Adrenal gland (tissue), 9 donors: ENCODE measurements at regions not wholly inside any gene's neighbourhood (a gene's known extent, or its start where the extent isn't known, plus 50 kb on each side); places are given as distances from the start of the nearest gene placed in this dataset.

ENCODE experiments used
- DNase-seq, 7 donors: peaks; one replicate each; pipeline ENCODE4 v3.0.0-alpha.2; 2019 to 2020
- H3K27ac ChIP-seq, 5 donors: fragments of 200-600 bp; sonication (generic) in 4 of 5; 1 replicate in 3 of 5; 2 replicates in 2 of 5; pipeline versions ENCODE4 v1.5.1 to v1.8.0; 2016 to 2020; ENCODE audit warnings: mild to moderate bottlenecking in 1 of 5
- H3K27me3 ChIP-seq: fragments of 200-600 bp; 2 replicates; pipeline ENCODE4 v1.8.0; 2021
- H3K36me3 ChIP-seq, 2 donors: fragments of 200-600 bp; replicated peaks in 1 of 2; 1 replicate in 1 of 2; 2 replicates in 1 of 2; pipeline versions ENCODE4 v1.5.1 to v1.8.0; 2018 to 2022
- H3K4me1 ChIP-seq, 2 donors: fragments of 200-600 bp; replicated peaks in 1 of 2; 1 replicate in 1 of 2; 2 replicates in 1 of 2; pipeline versions ENCODE4 v1.5.1 to v1.8.0; 2018 to 2021
- H3K4me3 ChIP-seq, 4 donors: fragments of 200-600 bp; sonication (generic) in 3 of 4; one replicate each; pipeline ENCODE4 v1.5.1; 2016 to 2018
- H3K9me3 ChIP-seq, 3 donors: fragments of 200-600 bp; sonication (generic) in 1 of 3; replicated peaks in 1 of 3; 1 replicate in 2 of 3; 2 replicates in 1 of 3; pipeline versions ENCODE4 v1.5.1 to v1.8.0; 2016 to 2021
- POLR2A ChIP-seq, 2 donors: fragments of 450-650 bp; IDR thresholded peaks; one replicate each; pipeline ENCODE4 v1.6.1; 2017; ENCODE audit warnings: antibody characterized with exemption in 2 of 2, mild to moderate bottlenecking in 2 of 2, moderate library complexity in 1 of 2
- WGBS, 4 donors: extraction: QIAGEN DNeasy Blood & Tissue Kit in 2 of 4; methylation state at CpG; one replicate each; pipeline versions ENCODE4 v1.1.5 to v1.1.7; 2013 to 2017; 5-methylcytosine and 5-hydroxymethylcytosine counted together
- intact Hi-C, 2 donors: fragments of 100-400 bp; cut with DNase I; formaldehyde crosslinking; loops; one replicate each; pipeline versions ENCODE4 v1.14.1 to v1.15.0; 2022 to 2023
- TF ChIP-seq, protein P1 (sequence below), 6 experiments: fragments of 450-650 bp in 4 of 6; fragments of 200-600 bp in 2 of 6; sonication (generic) in 1 of 6; IDR thresholded peaks; 1 replicate in 5 of 6; 2 replicates in 1 of 6; pipeline versions ENCODE4 v1.5.1 to v1.8.0; 2016 to 2021; ENCODE audit warnings: antibody characterized with exemption in 6 of 6, mild to moderate bottlenecking in 2 of 6, moderate library complexity in 1 of 6
- donor health status: healthy with polysubstance abuse.
- donor health status: Bipolar disorder and iron deficiency.
- donor health status: DM: yes; HTN: yes; CAD: no.
- donor health status: DM: no; HTN: no; CAD: no.
- donor health status: DM: no; HTN: no; CAD: no.

GRCh38 chr2:234606896-234607295 is 110.0 kb upstream of the ARL4C start:
- intact Hi-C loops = no loop called here
- no peak for DNase-seq

GRCh38 chr2:234603619-234604018 is 106.7 kb upstream of the ARL4C start:
- 94 to 100% (median 96%) methylated on average over 1 to 4 of the region's 4 CpGs for WGBS, 4 donors
- Histone ChIP-seq H3K9me3 (no peaks in the 10 kb centered on the region), H3K27ac (no peak overlapping the region), H3K36me3 (no peaks in the 10 kb centered on the region), H3K4me3 (no peak overlapping the region), H3K27me3 (no peaks in the 10 kb centered on the region), H3K4me1 (no peaks in the 10 kb centered on the region)
- TF ChIP-seq POLR2A (IDR thresholded peaks at IDR 0.05) = no peak
- TF ChIP-seq, protein P1, sequence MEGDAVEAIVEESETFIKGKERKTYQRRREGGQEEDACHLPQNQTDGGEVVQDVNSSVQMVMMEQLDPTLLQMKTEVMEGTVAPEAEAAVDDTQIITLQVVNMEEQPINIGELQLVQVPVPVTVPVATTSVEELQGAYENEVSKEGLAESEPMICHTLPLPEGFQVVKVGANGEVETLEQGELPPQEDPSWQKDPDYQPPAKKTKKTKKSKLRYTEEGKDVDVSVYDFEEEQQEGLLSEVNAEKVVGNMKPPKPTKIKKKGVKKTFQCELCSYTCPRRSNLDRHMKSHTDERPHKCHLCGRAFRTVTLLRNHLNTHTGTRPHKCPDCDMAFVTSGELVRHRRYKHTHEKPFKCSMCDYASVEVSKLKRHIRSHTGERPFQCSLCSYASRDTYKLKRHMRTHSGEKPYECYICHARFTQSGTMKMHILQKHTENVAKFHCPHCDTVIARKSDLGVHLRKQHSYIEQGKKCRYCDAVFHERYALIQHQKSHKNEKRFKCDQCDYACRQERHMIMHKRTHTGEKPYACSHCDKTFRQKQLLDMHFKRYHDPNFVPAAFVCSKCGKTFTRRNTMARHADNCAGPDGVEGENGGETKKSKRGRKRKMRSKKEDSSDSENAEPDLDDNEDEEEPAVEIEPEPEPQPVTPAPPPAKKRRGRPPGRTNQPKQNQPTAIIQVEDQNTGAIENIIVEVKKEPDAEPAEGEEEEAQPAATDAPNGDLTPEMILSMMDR (IDR thresholded peaks at IDR 0.05) = no peak
- no peak for DNase-seq
- intact Hi-C loops = no loop called here

More at GRCh38 chr2:234606896-234607295, 110.0 kb upstream of the ARL4C start:
- Histone ChIP-seq H3K4me3 (no peak overlapping the region), H3K27me3 (no peaks in the 10 kb centered on the region), H3K4me1 (no peaks in the 10 kb centered on the region), H3K9me3 (no peaks in the 10 kb centered on the region), H3K27ac (no peak overlapping the region), H3K36me3 (no peaks in the 10 kb centered on the region)
- TF ChIP-seq, protein P1 (IDR thresholded peaks at IDR 0.05) = no peak
- no peak for TF ChIP-seq POLR2A (IDR thresholded peaks at IDR 0.05)
- WGBS, 4 donors = 74 to 85% (median 79%) methylated on average over 7 of the region's 7 CpGs

DNA sequence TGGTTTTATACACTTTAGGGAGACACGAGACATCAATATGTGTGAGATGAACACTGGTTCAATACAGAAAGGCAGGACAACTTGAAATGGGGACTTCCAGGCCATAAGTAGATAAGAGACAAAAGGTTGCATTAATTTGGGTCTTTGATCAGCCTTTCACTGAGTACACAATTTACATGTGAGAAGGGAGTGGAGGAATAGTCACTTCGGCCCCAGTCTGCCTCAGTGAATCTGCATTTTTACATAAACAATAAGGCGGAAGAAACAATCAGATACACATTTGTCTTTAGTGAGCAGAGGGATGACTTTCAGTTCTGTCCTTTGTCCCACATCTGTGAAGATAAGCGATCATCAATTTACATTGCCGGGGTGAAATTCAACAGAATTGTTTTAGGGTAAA is 104.3 kb upstream of the ARL4C start:
- H3K9me3 ChIP-seq = no peaks in the 10 kb centered on the region
- WGBS, 4 donors = 78 to 95% (median 90%) methylated on average over 5 of the region's 5 CpGs
- H3K27me3 ChIP-seq = no peaks in the 10 kb centered on the region
- intact Hi-C loops = no loop called here
- no peak for DNase-seq
- no peaks in the 10 kb centered on the region for H3K36me3 ChIP-seq
- TF ChIP-seq, protein P1 (IDR thresholded peaks at IDR 0.05) = no peak
- TF ChIP-seq POLR2A (IDR thresholded peaks at IDR 0.05) = no peak
- H3K4me3 ChIP-seq = no peak overlapping the region
- H3K4me1 ChIP-seq = no peaks in the 10 kb centered on the region
- no peak overlapping the region for H3K27ac ChIP-seq

GRCh38 chr2:234597576-234597861 is 100.6 kb upstream of the ARL4C start:
- TF ChIP-seq, protein P1 (IDR thresholded peaks at IDR 0.05) = no peak
- no peak for TF ChIP-seq POLR2A (IDR thresholded peaks at IDR 0.05)
- WGBS, 4 donors = 88 to 94% (median 91%) methylated on average over 4 to 6 of the region's 6 CpGs
- H3K27ac ChIP-seq = no peak overlapping the region
- H3K9me3 ChIP-seq = no peaks in the 10 kb centered on the region
- H3K36me3 ChIP-seq = no peaks in the 10 kb centered on the region
- DNase-seq = no peak
- intact Hi-C loops = no loop called here
- H3K4me3 ChIP-seq = no peak overlapping the region
- H3K27me3 ChIP-seq = no peaks in the 10 kb centered on the region
- H3K4me1 ChIP-seq = no peaks in the 10 kb centered on the region
